ENCODE measurements at regions not wholly inside any gene's neighbourhood (a gene's known extent, or its start where the extent isn't known, plus 50 kb on each side); places are given as distances from the start of the nearest gene placed in this dataset.

DNA sequence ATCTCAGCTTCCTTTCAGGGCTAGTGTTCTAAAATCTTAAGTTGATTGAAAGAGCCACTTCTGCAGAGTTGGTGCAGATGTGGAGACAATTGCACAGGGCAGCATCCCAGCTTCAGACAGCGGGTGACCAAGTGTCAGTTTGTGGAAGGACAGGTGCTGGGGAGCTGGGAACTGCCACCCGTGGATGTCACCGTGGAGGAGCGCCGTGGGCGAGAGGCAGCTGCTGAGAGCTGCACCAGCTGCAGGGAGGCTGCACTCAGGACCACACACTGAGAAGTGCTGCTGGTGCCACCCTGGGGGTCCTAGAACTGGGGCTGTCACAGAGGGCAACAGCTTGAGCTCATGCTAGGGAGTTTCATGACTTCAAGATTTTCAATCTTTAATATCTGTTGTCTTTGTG, 543.0 kb upstream of the FZD8 start:
- intact Hi-C loops (cut with micrococcal nuclease; ENCODE audit: unreplicated experiment): no loop called here
- ChIA-PET RAD21 (ENCODE audit: unreplicated experiment) (interaction anchor here (0.8 kb wide), 1 partner anchor 53 kb away, joined by 3 read pairs; no protein-coding TSS in a partner anchor), CTCF (interaction anchor here (0.7 kb wide), 1 partner anchor 55 kb away, joined by 3 read pairs; no protein-coding TSS in a partner anchor), POLR2A (no interaction called here), SMC1A (ENCODE audit: uncharacterized antibody, unreplicated experiment) (interaction anchor here (1.5 kb wide), 1 partner anchor 13 kb away, joined by 3 read pairs; no protein-coding TSS in a partner anchor)
- no peak for ATAC-seq
- Histone ChIP-seq H3K9me3 (replicated peaks; ENCODE audit: control insufficient read depth, insufficient read depth, low read length) (no peaks in the 10 kb centered on the region; the same call in 2 of the 3 replicates), H2AFZ (ENCODE audit: control insufficient read depth, low read depth, low read length) (no peak overlapping the region), H3K4me2 (ENCODE audit: control insufficient read depth, insufficient read depth) (no peak overlapping the region), H3K27me3 (replicated peaks in 1 of 2; ENCODE audit: control insufficient read depth in 2 of 2, insufficient read depth in 2 of 2, low read length in 1 of 2) (no peaks in the 10 kb centered on the region), H3K4me3 (no peak overlapping the region), H3K4me1 (ENCODE audit: control insufficient read depth, insufficient read depth, low read length) (no peaks in the 10 kb centered on the region), H3K9ac (ENCODE audit: control insufficient read depth, insufficient read depth, low read length) (no peak overlapping the region), H3K79me2 (ENCODE audit: control insufficient read depth, insufficient read depth, low read length) (no peaks in the 10 kb centered on the region), H3K36me3 (ENCODE audit: control insufficient read depth in 2 of 2, insufficient read depth in 2 of 2, low read length in 1 of 2) (no peaks in the 10 kb centered on the region), H3K27ac (ENCODE audit: control insufficient read depth, insufficient read depth) (no peak overlapping the region), H4K20me1 (ENCODE audit: control insufficient read depth, insufficient read depth) (no peaks in the 10 kb centered on the region)
- no TSS peak for BruUV-seq (replicated peaks)
- WGBS (ENCODE audit: insufficient coverage, insufficient replicate concordance, low lambda C conversion rate, missing lambda C conversion rate): 50% methylated on average over 6 of the region's 6 CpGs
- in situ Hi-C loops (cut with MboI): no loop called here
- no peak for FAIRE-seq
- no peak for DNase-seq (ENCODE audit: low read depth, low spot score)
- TF ChIP-seq EZH2 (IDR thresholded peaks at IDR 0.05; ENCODE audit: borderline replicate concordance, control insufficient read depth, low read depth, low read length): no peak
- no peak for TF ChIP-seq YY1 (IDR thresholded peaks at IDR 0.05; ENCODE audit: low read depth, low read length)
- no peak for TF ChIP-seq NBN (IDR thresholded peaks at IDR 0.05)
- TF ChIP-seq CREM (IDR thresholded peaks at IDR 0.05; ENCODE audit: low read depth): no peak
- TF ChIP-seq JUND (IDR thresholded peaks at IDR 0.05; ENCODE audit: low read depth, low read length): no peak
- no peak for TF ChIP-seq FOS (IDR thresholded peaks at IDR 0.05; ENCODE audit: borderline replicate concordance, extremely low read depth, insufficient read length)
- no peak for TF ChIP-seq ZNF24 (IDR thresholded peaks at IDR 0.05)
- TF ChIP-seq KAT2A (conservative IDR thresholded peaks at IDR 0.05; ENCODE audit: control insufficient read depth, low read depth, low read length): no peak
- TF ChIP-seq, protein P1, sequence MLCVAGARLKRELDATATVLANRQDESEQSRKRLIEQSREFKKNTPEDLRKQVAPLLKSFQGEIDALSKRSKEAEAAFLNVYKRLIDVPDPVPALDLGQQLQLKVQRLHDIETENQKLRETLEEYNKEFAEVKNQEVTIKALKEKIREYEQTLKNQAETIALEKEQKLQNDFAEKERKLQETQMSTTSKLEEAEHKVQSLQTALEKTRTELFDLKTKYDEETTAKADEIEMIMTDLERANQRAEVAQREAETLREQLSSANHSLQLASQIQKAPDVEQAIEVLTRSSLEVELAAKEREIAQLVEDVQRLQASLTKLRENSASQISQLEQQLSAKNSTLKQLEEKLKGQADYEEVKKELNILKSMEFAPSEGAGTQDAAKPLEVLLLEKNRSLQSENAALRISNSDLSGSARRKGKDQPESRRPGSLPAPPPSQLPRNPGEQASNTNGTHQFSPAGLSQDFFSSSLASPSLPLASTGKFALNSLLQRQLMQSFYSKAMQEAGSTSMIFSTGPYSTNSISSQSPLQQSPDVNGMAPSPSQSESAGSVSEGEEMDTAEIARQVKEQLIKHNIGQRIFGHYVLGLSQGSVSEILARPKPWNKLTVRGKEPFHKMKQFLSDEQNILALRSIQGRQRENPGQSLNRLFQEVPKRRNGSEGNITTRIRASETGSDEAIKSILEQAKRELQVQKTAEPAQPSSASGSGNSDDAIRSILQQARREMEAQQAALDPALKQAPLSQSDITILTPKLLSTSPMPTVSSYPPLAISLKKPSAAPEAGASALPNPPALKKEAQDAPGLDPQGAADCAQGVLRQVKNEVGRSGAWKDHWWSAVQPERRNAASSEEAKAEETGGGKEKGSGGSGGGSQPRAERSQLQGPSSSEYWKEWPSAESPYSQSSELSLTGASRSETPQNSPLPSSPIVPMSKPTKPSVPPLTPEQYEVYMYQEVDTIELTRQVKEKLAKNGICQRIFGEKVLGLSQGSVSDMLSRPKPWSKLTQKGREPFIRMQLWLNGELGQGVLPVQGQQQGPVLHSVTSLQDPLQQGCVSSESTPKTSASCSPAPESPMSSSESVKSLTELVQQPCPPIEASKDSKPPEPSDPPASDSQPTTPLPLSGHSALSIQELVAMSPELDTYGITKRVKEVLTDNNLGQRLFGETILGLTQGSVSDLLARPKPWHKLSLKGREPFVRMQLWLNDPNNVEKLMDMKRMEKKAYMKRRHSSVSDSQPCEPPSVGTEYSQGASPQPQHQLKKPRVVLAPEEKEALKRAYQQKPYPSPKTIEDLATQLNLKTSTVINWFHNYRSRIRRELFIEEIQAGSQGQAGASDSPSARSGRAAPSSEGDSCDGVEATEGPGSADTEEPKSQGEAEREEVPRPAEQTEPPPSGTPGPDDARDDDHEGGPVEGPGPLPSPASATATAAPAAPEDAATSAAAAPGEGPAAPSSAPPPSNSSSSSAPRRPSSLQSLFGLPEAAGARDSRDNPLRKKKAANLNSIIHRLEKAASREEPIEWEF (IDR thresholded peaks at IDR 0.05; ENCODE audit: insufficient replicate concordance, low read depth, low read length): no peak
- no peak for TF ChIP-seq NR2F1 (conservative IDR thresholded peaks at IDR 0.05)
- TF ChIP-seq BMI1 (IDR thresholded peaks at IDR 0.05; ENCODE audit: borderline replicate concordance): no peak
- TF ChIP-seq, protein P2, sequence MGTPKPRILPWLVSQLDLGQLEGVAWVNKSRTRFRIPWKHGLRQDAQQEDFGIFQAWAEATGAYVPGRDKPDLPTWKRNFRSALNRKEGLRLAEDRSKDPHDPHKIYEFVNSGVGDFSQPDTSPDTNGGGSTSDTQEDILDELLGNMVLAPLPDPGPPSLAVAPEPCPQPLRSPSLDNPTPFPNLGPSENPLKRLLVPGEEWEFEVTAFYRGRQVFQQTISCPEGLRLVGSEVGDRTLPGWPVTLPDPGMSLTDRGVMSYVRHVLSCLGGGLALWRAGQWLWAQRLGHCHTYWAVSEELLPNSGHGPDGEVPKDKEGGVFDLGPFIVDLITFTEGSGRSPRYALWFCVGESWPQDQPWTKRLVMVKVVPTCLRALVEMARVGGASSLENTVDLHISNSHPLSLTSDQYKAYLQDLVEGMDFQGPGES (IDR thresholded peaks at IDR 0.05): no peak
- TF ChIP-seq, protein P3, sequence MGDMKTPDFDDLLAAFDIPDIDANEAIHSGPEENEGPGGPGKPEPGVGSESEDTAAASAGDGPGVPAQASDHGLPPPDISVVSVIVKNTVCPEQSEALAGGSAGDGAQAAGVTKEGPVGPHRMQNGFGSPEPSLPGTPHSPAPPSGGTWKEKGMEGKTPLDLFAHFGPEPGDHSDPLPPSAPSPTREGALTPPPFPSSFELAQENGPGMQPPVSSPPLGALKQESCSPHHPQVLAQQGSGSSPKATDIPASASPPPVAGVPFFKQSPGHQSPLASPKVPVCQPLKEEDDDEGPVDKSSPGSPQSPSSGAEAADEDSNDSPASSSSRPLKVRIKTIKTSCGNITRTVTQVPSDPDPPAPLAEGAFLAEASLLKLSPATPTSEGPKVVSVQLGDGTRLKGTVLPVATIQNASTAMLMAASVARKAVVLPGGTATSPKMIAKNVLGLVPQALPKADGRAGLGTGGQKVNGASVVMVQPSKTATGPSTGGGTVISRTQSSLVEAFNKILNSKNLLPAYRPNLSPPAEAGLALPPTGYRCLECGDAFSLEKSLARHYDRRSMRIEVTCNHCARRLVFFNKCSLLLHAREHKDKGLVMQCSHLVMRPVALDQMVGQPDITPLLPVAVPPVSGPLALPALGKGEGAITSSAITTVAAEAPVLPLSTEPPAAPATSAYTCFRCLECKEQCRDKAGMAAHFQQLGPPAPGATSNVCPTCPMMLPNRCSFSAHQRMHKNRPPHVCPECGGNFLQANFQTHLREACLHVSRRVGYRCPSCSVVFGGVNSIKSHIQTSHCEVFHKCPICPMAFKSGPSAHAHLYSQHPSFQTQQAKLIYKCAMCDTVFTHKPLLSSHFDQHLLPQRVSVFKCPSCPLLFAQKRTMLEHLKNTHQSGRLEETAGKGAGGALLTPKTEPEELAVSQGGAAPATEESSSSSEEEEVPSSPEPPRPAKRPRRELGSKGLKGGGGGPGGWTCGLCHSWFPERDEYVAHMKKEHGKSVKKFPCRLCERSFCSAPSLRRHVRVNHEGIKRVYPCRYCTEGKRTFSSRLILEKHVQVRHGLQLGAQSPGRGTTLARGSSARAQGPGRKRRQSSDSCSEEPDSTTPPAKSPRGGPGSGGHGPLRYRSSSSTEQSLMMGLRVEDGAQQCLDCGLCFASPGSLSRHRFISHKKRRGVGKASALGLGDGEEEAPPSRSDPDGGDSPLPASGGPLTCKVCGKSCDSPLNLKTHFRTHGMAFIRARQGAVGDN (IDR thresholded peaks at IDR 0.05): no peak
